B cell (primary cell): ENCODE measurements at regions not wholly inside any gene's neighbourhood (a gene's known extent, or its start where the extent isn't known, plus 50 kb on each side); places are given as distances from the start of the nearest gene placed in this dataset.

Experiments used
- ATAC-seq: fragments of 200-7000 bp; cut with Tn5 transposase; one replicate; pipeline ENCODE4 v1.10.0; 2021; ENCODE audit warnings: low read depth, mild to moderate bottlenecking, moderate number of reproducible peaks, moderate library complexity
- CTCF ChIA-PET: fragments of 350-600 bp; sonication (Branson Sonifier 250); formaldehyde crosslinking; loops from one replicate; lab custom pipeline; 2021; ENCODE audit warnings: antibody characterized with exemption, inconsistent platforms; lab: Charles Lee
- POLR2A ChIA-PET: fragments of 350-600 bp; sonication (Branson Sonifier 250); formaldehyde crosslinking; loops from one replicate; lab custom pipeline; 2021; ENCODE audit warnings: antibody characterized with exemption; lab: Charles Lee
- DNase-seq: peaks from one replicate; pipeline ENCODE4 v3.0.0; 2013
- H2AFZ ChIP-seq: 2 replicates; pipeline ENCODE4 v1.6.1; 2012; ENCODE audit warnings: mild to moderate bottlenecking, low read depth, low read length; ENCODE audit not compliant: insufficient read depth, poor library complexity, severe bottlenecking
- H3K27ac ChIP-seq, 2 donors: 1 replicate in 1 of 2; 2 replicates in 1 of 2; pipeline ENCODE4 v1.5.1; 2012 to 2013; ENCODE audit warnings: low read length in 2 of 2, mild to moderate bottlenecking in 2 of 2, moderate library complexity in 1 of 2
- H3K27me3 ChIP-seq, 4 experiments: fragments of 200-600 bp in 1 of 4; sonication (generic) in 1 of 4; replicated peaks in 1 of 4; 1 replicate in 2 of 4; 2 replicates in 2 of 4; pipeline versions ENCODE4 v1.6.1 to v1.7.0; 2013 to 2016; ENCODE audit warnings: low read length in 3 of 4, mild to moderate bottlenecking in 2 of 4, mixed read lengths in 1 of 4, moderate library complexity in 1 of 4; ENCODE audit not compliant: insufficient read depth in 4 of 4, control insufficient read depth in 3 of 4; ENCODE audit errors: control extremely low read depth in 1 of 4
- H3K36me3 ChIP-seq, 2 experiments: replicated peaks in 1 of 2; 1 replicate in 1 of 2; 2 replicates in 1 of 2; pipeline versions ENCODE4 v1.6.1 to v1.7.1; 2013; ENCODE audit warnings: low read length in 1 of 2; ENCODE audit not compliant: insufficient read depth in 2 of 2, control insufficient read depth in 1 of 2; ENCODE audit errors: control extremely low read depth in 1 of 2, extremely low read depth in 1 of 2
- H3K4me1 ChIP-seq, 2 donors: fragments of 200-600 bp in 1 of 2; sonication (generic) in 1 of 2; 1 replicate in 1 of 2; 2 replicates in 1 of 2; pipeline versions ENCODE4 v1.5.1 to v1.6.1; 2013 to 2017; ENCODE audit warnings: low read length in 2 of 2; ENCODE audit not compliant: control insufficient read depth in 2 of 2, insufficient read depth in 2 of 2
- H3K4me2 ChIP-seq: replicated peaks from 2 replicates; pipeline ENCODE3; 2012; ENCODE audit warnings: mild to moderate bottlenecking, low read depth, low read length; ENCODE audit not compliant: poor library complexity, severe bottlenecking
- H3K4me3 ChIP-seq, 5 experiments: fragments of 200-600 bp in 1 of 5; sonication (generic) in 1 of 5; 1 replicate in 3 of 5; 2 replicates in 2 of 5; pipeline versions ENCODE4 v1.5.1 to v1.7.0; 2011 to 2016; ENCODE audit warnings: low read length in 4 of 5, mild to moderate bottlenecking in 4 of 5, low read depth in 2 of 5, control low read depth in 1 of 5, moderate library complexity in 1 of 5; ENCODE audit not compliant: insufficient read depth in 1 of 5; ENCODE audit errors: control extremely low read depth in 1 of 5, extremely low read depth in 1 of 5
- H3K79me2 ChIP-seq: fragments of 200-600 bp; sonication (generic); one replicate; pipeline ENCODE4 v1.6.0; 2016; ENCODE audit warnings: low read length; ENCODE audit not compliant: control insufficient read depth, insufficient read depth
- H3K9ac ChIP-seq: fragments of 200-600 bp; sonication (generic); 2 replicates; pipeline ENCODE4 v1.6.1; 2017; ENCODE audit warnings: mild to moderate bottlenecking, low read length, moderate library complexity
- H3K9me3 ChIP-seq, 3 donors: one replicate each; pipeline versions ENCODE4 v1.6.1 to v1.7.1; 2013; ENCODE audit warnings: low read length in 2 of 3; ENCODE audit not compliant: control insufficient read depth in 2 of 3, insufficient read depth in 1 of 3; ENCODE audit errors: control extremely low read depth in 1 of 3
- H4K20me1 ChIP-seq: 2 replicates; pipeline ENCODE4 v1.6.0; 2012; ENCODE audit warnings: mild to moderate bottlenecking, low read length; ENCODE audit not compliant: insufficient read depth, control insufficient read depth, poor library complexity, severe bottlenecking
- H3K27ac Mint-ChIP-seq: one replicate; pipeline ENCODE4 v1.8.0; 2021; ENCODE audit warnings: mixed read lengths
- H3K27me3 Mint-ChIP-seq: one replicate; pipeline ENCODE4 v1.8.0; 2021; ENCODE audit warnings: mixed read lengths
- H3K4me1 Mint-ChIP-seq: one replicate; pipeline ENCODE4 v1.8.0; 2021; ENCODE audit warnings: mixed read lengths
- H3K4me3 Mint-ChIP-seq: one replicate; pipeline ENCODE4 v1.8.0; 2021; ENCODE audit warnings: mixed read lengths
- H3K9me3 Mint-ChIP-seq: one replicate; pipeline ENCODE4 v1.8.0; 2022; ENCODE audit warnings: mixed read lengths; ENCODE audit not compliant: insufficient read depth
- EZH2 ChIP-seq: IDR thresholded peaks from 2 replicates; pipeline ENCODE4 v1.6.1; 2012; ENCODE audit warnings: borderline replicate concordance, low read depth, mild to moderate bottlenecking, moderate library complexity, low read length; ENCODE audit not compliant: insufficient read depth, poor library complexity, severe bottlenecking
- WGBS: methylation state at CpG from one replicate; pipeline ENCODE4 v1.1.5; 2013; ENCODE audit warnings: missing lambda C conversion rate; ENCODE audit not compliant: insufficient coverage; 5-methylcytosine and 5-hydroxymethylcytosine counted together
- intact Hi-C: fragments of 100-400 bp; cut with micrococcal nuclease; formaldehyde crosslinking; loops from one replicate; pipeline ENCODE4 v1.10.0; 2022
- TF ChIP-seq, protein P1 (sequence below): fragments of 200-600 bp; IDR thresholded peaks from one replicate; pipeline ENCODE4 v1.8.0; 2022; ENCODE audit warnings: antibody characterized with exemption, mild to moderate bottlenecking

DNA sequence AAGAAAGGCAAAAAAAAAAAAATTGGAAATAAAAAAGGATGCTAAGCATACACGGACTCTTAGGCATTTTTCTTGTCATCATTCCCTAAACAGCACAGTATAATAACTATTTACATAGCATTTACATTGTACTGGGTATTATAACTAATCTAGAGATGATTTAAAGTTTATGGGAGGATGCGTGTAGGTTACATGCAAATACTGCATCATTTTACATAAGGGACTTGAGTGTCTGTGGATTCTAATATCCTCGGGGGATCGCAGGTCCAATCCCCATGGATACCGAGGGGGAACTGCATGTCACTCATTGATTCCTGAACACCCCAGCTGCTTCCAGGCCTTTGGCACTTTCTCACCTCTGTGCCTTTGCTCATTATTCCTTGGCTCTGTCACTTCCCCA is 57.8 kb upstream of the SIPA1L2 start:
- no peak overlapping the region for H3K9ac ChIP-seq
- H4K20me1 ChIP-seq, result no peaks in the 10 kb centered on the region
- DNase-seq (no peak), ATAC-seq (no peak)
- H3K4me3 ChIP-seq, result no peak overlapping the region
- no peak overlapping the region for H3K27ac ChIP-seq
- POLR2A ChIA-PET, result no interaction called here
- Mint-ChIP-seq H3K4me1 (no peaks in the 10 kb centered on the region), H3K27me3 (peaks cover 9% of the 10 kb centered on the region), H3K27ac (no peak overlapping the region), H3K9me3 (peaks cover 2% of the 10 kb centered on the region), H3K4me3 (no peak overlapping the region)
- H2AFZ ChIP-seq, result no peak overlapping the region
- no peaks in the 10 kb centered on the region for H3K79me2 ChIP-seq
- no CpG with 5 or more reads among the region's 5 CpGs for WGBS
- H3K4me1 ChIP-seq, result no peaks in the 10 kb centered on the region
- H3K36me3 ChIP-seq, result no peaks in the 10 kb centered on the region
- intact Hi-C loops, result no loop called here
- no peaks in the 10 kb centered on the region for H3K27me3 ChIP-seq
- no peaks in the 10 kb centered on the region for H3K9me3 ChIP-seq
- CTCF ChIA-PET, result no interaction called here
- no peak for TF ChIP-seq EZH2
- TF ChIP-seq, protein P1, sequence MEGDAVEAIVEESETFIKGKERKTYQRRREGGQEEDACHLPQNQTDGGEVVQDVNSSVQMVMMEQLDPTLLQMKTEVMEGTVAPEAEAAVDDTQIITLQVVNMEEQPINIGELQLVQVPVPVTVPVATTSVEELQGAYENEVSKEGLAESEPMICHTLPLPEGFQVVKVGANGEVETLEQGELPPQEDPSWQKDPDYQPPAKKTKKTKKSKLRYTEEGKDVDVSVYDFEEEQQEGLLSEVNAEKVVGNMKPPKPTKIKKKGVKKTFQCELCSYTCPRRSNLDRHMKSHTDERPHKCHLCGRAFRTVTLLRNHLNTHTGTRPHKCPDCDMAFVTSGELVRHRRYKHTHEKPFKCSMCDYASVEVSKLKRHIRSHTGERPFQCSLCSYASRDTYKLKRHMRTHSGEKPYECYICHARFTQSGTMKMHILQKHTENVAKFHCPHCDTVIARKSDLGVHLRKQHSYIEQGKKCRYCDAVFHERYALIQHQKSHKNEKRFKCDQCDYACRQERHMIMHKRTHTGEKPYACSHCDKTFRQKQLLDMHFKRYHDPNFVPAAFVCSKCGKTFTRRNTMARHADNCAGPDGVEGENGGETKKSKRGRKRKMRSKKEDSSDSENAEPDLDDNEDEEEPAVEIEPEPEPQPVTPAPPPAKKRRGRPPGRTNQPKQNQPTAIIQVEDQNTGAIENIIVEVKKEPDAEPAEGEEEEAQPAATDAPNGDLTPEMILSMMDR, result no peak
- no peak overlapping the region for H3K4me2 ChIP-seq

DNA sequence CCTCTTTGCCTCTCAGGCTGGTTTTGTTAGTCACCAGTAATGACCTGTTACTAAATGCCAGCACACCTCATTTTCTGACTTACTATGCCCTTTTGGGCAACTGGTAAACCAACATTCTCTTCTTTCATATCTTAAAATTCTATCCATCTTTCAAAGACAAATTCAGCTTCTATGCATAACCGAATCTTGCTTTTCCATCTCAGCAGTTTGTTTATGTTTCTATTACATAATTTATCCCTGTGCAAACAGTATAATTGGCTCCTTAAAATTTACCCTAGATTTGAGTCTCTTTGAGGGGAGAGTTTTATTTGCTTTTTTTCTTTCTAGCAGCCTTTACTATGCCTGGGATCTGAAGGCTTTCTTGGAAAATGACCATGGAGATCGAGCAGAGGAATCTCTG is 58.5 kb upstream of the SIPA1L2 start:
- Histone ChIP-seq H3K4me3 (no peak overlapping the region), H3K27ac (no peak overlapping the region), H2AFZ (no peak overlapping the region), H3K4me1 (no peaks in the 10 kb centered on the region), H3K79me2 (no peaks in the 10 kb centered on the region), H3K27me3 (no peaks in the 10 kb centered on the region), H3K9ac (no peak overlapping the region), H3K9me3 (no peaks in the 10 kb centered on the region), H3K36me3 (no peaks in the 10 kb centered on the region), H3K4me2 (no peak overlapping the region), H4K20me1 (no peaks in the 10 kb centered on the region)
- Mint-ChIP-seq H3K4me3 (no peak overlapping the region), H3K9me3 (peaks cover 2% of the 10 kb centered on the region), H3K27me3 (peaks cover 9% of the 10 kb centered on the region), H3K27ac (no peak overlapping the region), H3K4me1 (no peaks in the 10 kb centered on the region)
- CTCF ChIA-PET, result no interaction called here
- no peak for TF ChIP-seq EZH2
- TF ChIP-seq, protein P1, result no peak
- intact Hi-C loops, result no loop called here
- ATAC-seq (no peak), DNase-seq (no peak)
- no CpG with 5 or more reads among the region's 2 CpGs for WGBS
- POLR2A ChIA-PET, result no interaction called here
